ENCODE measurements at regions not wholly inside any gene's neighbourhood (a gene's known extent, or its start where the extent isn't known, plus 50 kb on each side); places are given as distances from the start of the nearest gene placed in this dataset.

DNA sequence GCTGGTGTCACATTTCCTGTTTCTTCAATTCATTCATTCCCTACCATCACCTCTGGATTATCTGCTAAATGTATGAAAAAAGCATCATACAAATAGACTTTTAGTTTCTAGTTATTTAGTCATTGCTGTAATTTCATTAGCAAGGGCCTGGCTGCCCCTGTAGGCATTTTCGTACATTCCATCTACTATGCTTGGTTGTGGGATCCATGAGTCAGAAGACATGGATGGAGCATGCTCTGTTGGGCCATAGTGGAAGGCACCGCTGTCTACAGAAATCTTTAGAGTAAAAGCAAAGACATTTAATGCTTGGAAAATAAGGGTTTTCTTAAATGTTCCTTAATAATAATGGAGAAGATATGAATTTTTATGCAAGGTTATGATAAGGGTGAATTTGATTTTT is 324.8 kb upstream of the MEIS1 start:
- no peak overlapping the region for H3K4me2 ChIP-seq (ENCODE audit: low read length)
- no peaks in the 10 kb centered on the region for H3K9me3 Mint-ChIP-seq (ENCODE audit: unreplicated experiment)
- DNase-seq (ENCODE audit: low read depth) = no peak

DNA sequence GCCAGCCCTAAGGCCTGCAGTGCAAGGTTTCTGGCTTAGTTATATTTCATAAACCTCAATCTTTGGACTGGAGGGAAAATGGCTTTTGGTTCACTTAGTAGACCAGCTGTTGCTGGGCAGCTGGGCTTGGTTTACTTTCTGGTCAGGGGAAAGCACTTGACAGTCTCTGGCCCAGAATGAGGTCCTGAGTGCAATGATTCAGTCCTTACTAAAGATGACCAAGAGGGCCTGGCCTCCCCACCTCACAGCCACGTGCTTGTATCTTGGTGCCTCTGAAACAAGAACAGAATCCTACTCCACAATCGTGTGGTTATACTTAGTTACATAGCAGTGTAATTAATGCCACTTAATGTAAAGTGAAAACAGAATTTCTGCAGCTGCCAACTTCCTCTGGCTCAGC is 325.5 kb upstream of the MEIS1 start:
- FAIRE-seq (no peak), DNase-seq (ENCODE audit: low read depth) (no peak)
- Histone ChIP-seq H3K4me1 (ENCODE audit: insufficient read depth, low read length) (no peaks in the 10 kb centered on the region), H3K36me3 (ENCODE audit: insufficient read depth, low read length) (no peaks in the 10 kb centered on the region), H3K4me2 (ENCODE audit: low read length) (no peak overlapping the region), H3K9ac (ENCODE audit: low read length) (no peak overlapping the region), H3K4me3 (ENCODE audit: insufficient read depth, low read depth, low read length) (no peak overlapping the region), H2AFZ (ENCODE audit: low read depth, low read length) (no peak overlapping the region), H3K27me3 (ENCODE audit: insufficient read depth, low read length) (no peaks in the 10 kb centered on the region), H3K27ac (ENCODE audit: low read depth, low read length) (no peak overlapping the region), H3K9me3 (ENCODE audit: insufficient read depth, low read depth, low read length) (no peaks in the 10 kb centered on the region), H4K20me1 (ENCODE audit: insufficient read depth, low read length) (no peaks in the 10 kb centered on the region), H3K79me2 (ENCODE audit: insufficient read depth, low read length) (no peaks in the 10 kb centered on the region)
- Mint-ChIP-seq H3K4me1 (ENCODE audit: low read depth, unreplicated experiment) (no peaks in the 10 kb centered on the region), H3K27me3 (ENCODE audit: low read depth, unreplicated experiment) (peaks cover 2% of the 10 kb centered on the region), H3K36me3 (ENCODE audit: low read depth, unreplicated experiment) (no peaks in the 10 kb centered on the region), H3K9me3 (ENCODE audit: unreplicated experiment) (no peaks in the 10 kb centered on the region), H3K4me3 (ENCODE audit: unreplicated experiment) (no peak overlapping the region), H3K27ac (ENCODE audit: unreplicated experiment) (no peak overlapping the region)
- TF ChIP-seq EZH2 (IDR thresholded peaks at IDR 0.05; ENCODE audit: insufficient read depth, low read length) (no peak), CTCF (IDR thresholded peaks at IDR 0.05; ENCODE audit: insufficient read depth, low read depth, low read length) (no peak)

More for the DNA sequence above, 324.8 kb upstream of the MEIS1 start:
- no peak overlapping the region for H2AFZ ChIP-seq (ENCODE audit: low read depth, low read length)
- H3K27me3 ChIP-seq (ENCODE audit: insufficient read depth, low read length) = no peaks in the 10 kb centered on the region
- FAIRE-seq = no peak
- H3K4me1 ChIP-seq (ENCODE audit: insufficient read depth, low read length) = no peaks in the 10 kb centered on the region
- Mint-ChIP-seq H3K27me3 (ENCODE audit: low read depth, unreplicated experiment) (peaks cover 2% of the 10 kb centered on the region), H3K36me3 (ENCODE audit: low read depth, unreplicated experiment) (no peaks in the 10 kb centered on the region), H3K4me1 (ENCODE audit: low read depth, unreplicated experiment) (no peaks in the 10 kb centered on the region), H3K4me3 (ENCODE audit: unreplicated experiment) (no peak overlapping the region), H3K27ac (ENCODE audit: unreplicated experiment) (no peak overlapping the region)
- no peaks in the 10 kb centered on the region for H4K20me1 ChIP-seq (ENCODE audit: insufficient read depth, low read length)
- H3K36me3 ChIP-seq (ENCODE audit: insufficient read depth, low read length) = no peaks in the 10 kb centered on the region
- no peak for TF ChIP-seq EZH2 (IDR thresholded peaks at IDR 0.05; ENCODE audit: insufficient read depth, low read length)
- no peak for TF ChIP-seq CTCF (IDR thresholded peaks at IDR 0.05; ENCODE audit: insufficient read depth, low read depth, low read length)
- no peak overlapping the region for H3K4me3 ChIP-seq (ENCODE audit: insufficient read depth, low read depth, low read length)
- H3K9me3 ChIP-seq (ENCODE audit: insufficient read depth, low read depth, low read length) = no peaks in the 10 kb centered on the region
- no peak overlapping the region for H3K9ac ChIP-seq (ENCODE audit: low read length)
- no peak overlapping the region for H3K27ac ChIP-seq (ENCODE audit: low read depth, low read length)
- no peaks in the 10 kb centered on the region for H3K79me2 ChIP-seq (ENCODE audit: insufficient read depth, low read length)

- Histone ChIP-seq H3K4me3 (ENCODE audit: insufficient read depth, low read depth, low read length) (no peak overlapping the region), H3K9ac (ENCODE audit: low read length) (no peak overlapping the region), H3K4me1 (ENCODE audit: insufficient read depth, low read length) (no peaks in the 10 kb centered on the region), H3K27me3 (ENCODE audit: insufficient read depth, low read length) (no peaks in the 10 kb centered on the region), H4K20me1 (ENCODE audit: insufficient read depth, low read length) (no peaks in the 10 kb centered on the region), H2AFZ (ENCODE audit: low read depth, low read length) (no peak overlapping the region), H3K27ac (ENCODE audit: low read depth, low read length) (no peak overlapping the region), H3K9me3 (ENCODE audit: insufficient read depth, low read depth, low read length) (no peaks in the 10 kb centered on the region), H3K79me2 (ENCODE audit: insufficient read depth, low read length) (no peaks in the 10 kb centered on the region), H3K4me2 (ENCODE audit: low read length) (no peak overlapping the region), H3K36me3 (ENCODE audit: insufficient read depth, low read length) (no peaks in the 10 kb centered on the region)
- FAIRE-seq = no peak
- Mint-ChIP-seq H3K9me3 (ENCODE audit: unreplicated experiment) (no peaks in the 10 kb centered on the region), H3K4me3 (ENCODE audit: unreplicated experiment) (no peak overlapping the region), H3K4me1 (ENCODE audit: low read depth, unreplicated experiment) (no peaks in the 10 kb centered on the region), H3K27me3 (ENCODE audit: low read depth, unreplicated experiment) (no peaks in the 10 kb centered on the region), H3K27ac (ENCODE audit: unreplicated experiment) (no peak overlapping the region), H3K36me3 (ENCODE audit: low read depth, unreplicated experiment) (no peaks in the 10 kb centered on the region)
- TF ChIP-seq EZH2 (IDR thresholded peaks at IDR 0.05; ENCODE audit: insufficient read depth, low read length) (no peak), CTCF (IDR thresholded peaks at IDR 0.05; ENCODE audit: insufficient read depth, low read depth, low read length) (no peak)
- DNase-seq (ENCODE audit: low read depth) = no peak
Measured at GRCh38 chr2:66105066-66105753, 329.7 kb upstream of the MEIS1 start.
